Brain microvascular endothelial cell (primary cell): ENCODE measurements at regions not wholly inside any gene's neighbourhood (a gene's known extent, or its start where the extent isn't known, plus 50 kb on each side); places are given as distances from the start of the nearest gene placed in this dataset.

Source experiments
- DNase-seq: peaks from one replicate; pipeline ENCODE4 v3.0.0-alpha.2; 2020
- H3K27ac ChIP-seq: fragments of 250-450 bp; sonication (Bioruptor Pico); 2 replicates; pipeline ENCODE4 v1.5.1; 2020; ENCODE audit warnings: mild to moderate bottlenecking, moderate library complexity
- H3K27me3 ChIP-seq: fragments of 250-450 bp; sonication (Bioruptor Pico); replicated peaks from 2 replicates; pipeline ENCODE4 v1.5.1; 2020; ENCODE audit warnings: mild to moderate bottlenecking
- H3K36me3 ChIP-seq: fragments of 250-450 bp; sonication (Bioruptor Pico); replicated peaks from 2 replicates; pipeline ENCODE4 v1.5.1; 2020; ENCODE audit warnings: mild to moderate bottlenecking
- H3K4me3 ChIP-seq: 2 replicates; pipeline ENCODE4 v1.5.1; 2011; ENCODE audit warnings: low read depth, mild to moderate bottlenecking, control low read depth, low read length, moderate library complexity
- CTCF ChIP-seq: IDR thresholded peaks from 2 replicates; pipeline ENCODE4 v1.5.1; 2011; ENCODE audit warnings: low read depth, mild to moderate bottlenecking, moderate library complexity, low read length, control low read depth, inconsistent platforms; ENCODE audit errors: missing control alignments
- in situ Hi-C: cut with HindIII; loops from 2 replicates; pipeline ENCODE4 v1.10.0; 2017; ENCODE audit warnings: low sequenced_read_pairs, low pct_ligation_motif_present

- Histone ChIP-seq H3K27ac (no peak overlapping the region), H3K36me3 (no peaks in the 10 kb centered on the region), H3K27me3 (no peaks in the 10 kb centered on the region), H3K4me3 (no peak overlapping the region)
- no peak for DNase-seq
- in situ Hi-C loops = no loop called here
- no peak for TF ChIP-seq CTCF
These were observed 301.0 kb upstream of the MAF start for GRCh38 chr16:79901522-79901921.

GRCh38 chr16:79899716-79900115 lies 299.2 kb upstream of the MAF start:
- no peak overlapping the region for H3K4me3 ChIP-seq
- no peak overlapping the region for H3K27ac ChIP-seq
- H3K36me3 ChIP-seq = no peaks in the 10 kb centered on the region
- TF ChIP-seq CTCF = peak; percentile 6
- in situ Hi-C loops = no loop called here
- no peak for DNase-seq
- H3K27me3 ChIP-seq = no peaks in the 10 kb centered on the region

- in situ Hi-C loops = no loop called here
- Histone ChIP-seq H3K27me3 (no peaks in the 10 kb centered on the region), H3K36me3 (no peaks in the 10 kb centered on the region), H3K4me3 (no peak overlapping the region), H3K27ac (no peak overlapping the region)
- TF ChIP-seq CTCF = no peak
- DNase-seq = no peak
These were observed 298.8 kb upstream of the MAF start for GRCh38 chr16:79899316-79899715.

GRCh38 chr16:79898703-79899102 lies 298.2 kb upstream of the MAF start:
- in situ Hi-C loops = no loop called here
- no peaks in the 10 kb centered on the region for H3K27me3 ChIP-seq
- H3K4me3 ChIP-seq = no peak overlapping the region
- no peak for TF ChIP-seq CTCF
- no peaks in the 10 kb centered on the region for H3K36me3 ChIP-seq
- no peak for DNase-seq
- peak overlapping the region; percentile 30 for H3K27ac ChIP-seq

GRCh38 chr16:79897453-79898146 lies 297.1 kb upstream of the MAF start:
- DNase-seq = peak; percentile 82
- in situ Hi-C loops = no loop called here
- Histone ChIP-seq H3K27ac (peak overlapping the region; percentile 58), H3K4me3 (no peak overlapping the region), H3K36me3 (no peaks in the 10 kb centered on the region), H3K27me3 (no peaks in the 10 kb centered on the region)
- no peak for TF ChIP-seq CTCF

GRCh38 chr16:79897104-79897452 lies 296.5 kb upstream of the MAF start:
- H3K27me3 ChIP-seq = no peaks in the 10 kb centered on the region
- no peak overlapping the region for H3K4me3 ChIP-seq
- H3K27ac ChIP-seq = no peak overlapping the region
- H3K36me3 ChIP-seq = no peaks in the 10 kb centered on the region
- TF ChIP-seq CTCF = no peak
- DNase-seq = no peak
- in situ Hi-C loops = no loop called here
